GM18502 (cell line): ENCODE measurements at regions not wholly inside any gene's neighbourhood (a gene's known extent, or its start where the extent isn't known, plus 50 kb on each side); places are given as distances from the start of the nearest gene placed in this dataset.

Source experiments
- ATAC-seq: cut with Tn5 transposase; IDR thresholded peaks from one replicate; pipeline ENCODE4 v1.9.1; 2021; ENCODE audit warnings: mild to moderate bottlenecking; ENCODE audit not compliant: unreplicated experiment, poor library complexity

DNA sequence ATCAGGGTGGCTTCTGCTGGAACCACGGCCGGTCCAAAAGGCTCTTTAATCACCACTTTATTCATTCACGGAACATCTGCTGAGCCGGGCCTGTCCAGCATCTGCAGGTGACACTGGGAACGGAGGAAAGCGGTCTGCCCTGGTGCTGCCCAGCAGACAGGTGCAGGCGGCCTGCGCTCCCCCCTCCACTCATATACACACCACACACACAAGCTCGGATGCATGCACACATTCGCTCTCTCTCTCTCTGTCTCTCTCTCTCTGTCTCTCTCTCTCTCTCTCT is 736.9 kb downstream of the BRD1 start:
- no peak for ATAC-seq

DNA sequence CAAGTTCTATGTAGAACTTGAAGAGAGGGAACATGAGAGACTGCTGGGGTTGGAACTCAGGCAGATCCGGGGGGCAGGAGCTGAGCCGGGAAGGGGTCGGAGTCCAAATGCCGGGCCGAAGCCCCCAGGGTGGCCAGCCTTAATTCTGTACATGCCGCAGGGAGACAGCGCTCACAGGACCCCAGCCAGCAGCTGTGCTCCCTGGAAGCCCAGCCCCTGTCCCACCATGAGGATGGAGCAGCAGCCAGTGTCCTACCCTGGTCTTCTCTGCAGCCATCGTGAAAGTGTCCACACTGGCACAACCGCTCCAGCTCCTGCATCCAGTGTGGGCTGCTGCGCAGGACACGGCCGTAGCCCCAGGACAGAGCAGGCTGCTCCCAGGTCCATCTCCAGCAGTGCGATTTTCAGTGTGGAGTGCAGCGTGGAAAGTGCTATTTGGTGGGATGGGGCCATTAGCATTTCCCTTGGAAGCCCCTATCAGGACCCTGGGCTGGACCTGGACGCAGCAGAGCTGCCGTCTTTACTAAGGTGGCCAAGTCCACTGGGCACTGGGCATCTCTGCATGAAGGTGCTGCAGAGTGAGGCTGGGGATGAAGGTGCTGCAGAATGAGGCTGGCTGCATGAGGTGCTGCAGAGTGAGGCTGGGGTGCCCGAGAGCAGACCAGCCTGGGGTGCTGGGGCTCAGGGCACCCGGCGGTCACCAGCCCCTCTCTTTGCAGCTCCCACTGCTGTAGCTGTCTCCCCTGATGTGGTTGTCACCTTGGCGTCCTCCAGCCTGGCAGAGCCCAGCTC is 737.4 kb downstream of the BRD1 start:
- ATAC-seq: no peak

DNA sequence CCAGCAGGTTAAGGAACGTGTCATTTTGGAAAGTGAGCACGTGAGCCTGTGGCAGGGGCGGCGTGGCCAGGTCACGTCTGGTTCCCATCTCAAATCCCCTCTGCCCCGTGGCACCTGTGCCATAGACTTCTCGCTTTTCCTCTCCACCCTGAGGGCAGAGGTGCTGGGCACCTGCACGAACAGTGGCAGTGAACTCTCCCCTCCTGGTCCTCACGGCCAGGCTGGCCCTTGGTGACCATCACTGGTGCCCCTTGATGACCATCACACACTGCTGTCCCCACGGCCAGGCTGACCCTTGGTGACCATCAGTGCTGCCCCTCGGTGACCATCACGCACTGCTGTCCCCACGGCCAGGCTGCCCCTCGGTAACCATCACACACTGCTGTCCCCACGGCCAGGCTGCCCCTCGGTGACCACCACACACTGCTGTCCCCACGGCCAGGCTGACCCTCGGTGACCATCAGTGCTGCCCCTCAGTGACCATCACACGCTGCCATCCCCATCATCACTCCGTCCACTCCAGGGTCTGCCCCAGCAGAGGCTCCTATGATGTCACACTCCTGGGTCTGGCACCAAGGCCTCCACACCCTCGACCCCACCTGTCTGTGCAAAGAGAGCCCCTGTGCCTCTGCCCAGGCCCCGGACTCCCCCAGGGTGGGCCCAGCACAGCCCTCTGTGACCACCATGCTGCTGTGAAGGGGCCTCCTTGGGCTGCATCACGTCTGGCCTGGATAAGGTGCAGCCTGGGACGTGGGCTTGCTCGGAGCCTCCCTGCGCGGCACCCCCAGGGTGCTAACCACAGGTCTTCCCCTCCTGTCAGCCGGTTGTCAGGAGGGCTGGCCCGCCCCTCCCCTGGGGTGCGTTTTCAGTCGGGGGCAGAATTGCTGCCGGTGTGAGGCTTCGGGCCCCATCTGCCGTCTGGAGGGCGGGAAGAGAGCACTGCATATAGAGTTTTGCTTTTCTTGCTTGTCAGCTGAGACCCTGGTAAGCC is 738.6 kb downstream of the BRD1 start:
- ATAC-seq: no peak

DNA sequence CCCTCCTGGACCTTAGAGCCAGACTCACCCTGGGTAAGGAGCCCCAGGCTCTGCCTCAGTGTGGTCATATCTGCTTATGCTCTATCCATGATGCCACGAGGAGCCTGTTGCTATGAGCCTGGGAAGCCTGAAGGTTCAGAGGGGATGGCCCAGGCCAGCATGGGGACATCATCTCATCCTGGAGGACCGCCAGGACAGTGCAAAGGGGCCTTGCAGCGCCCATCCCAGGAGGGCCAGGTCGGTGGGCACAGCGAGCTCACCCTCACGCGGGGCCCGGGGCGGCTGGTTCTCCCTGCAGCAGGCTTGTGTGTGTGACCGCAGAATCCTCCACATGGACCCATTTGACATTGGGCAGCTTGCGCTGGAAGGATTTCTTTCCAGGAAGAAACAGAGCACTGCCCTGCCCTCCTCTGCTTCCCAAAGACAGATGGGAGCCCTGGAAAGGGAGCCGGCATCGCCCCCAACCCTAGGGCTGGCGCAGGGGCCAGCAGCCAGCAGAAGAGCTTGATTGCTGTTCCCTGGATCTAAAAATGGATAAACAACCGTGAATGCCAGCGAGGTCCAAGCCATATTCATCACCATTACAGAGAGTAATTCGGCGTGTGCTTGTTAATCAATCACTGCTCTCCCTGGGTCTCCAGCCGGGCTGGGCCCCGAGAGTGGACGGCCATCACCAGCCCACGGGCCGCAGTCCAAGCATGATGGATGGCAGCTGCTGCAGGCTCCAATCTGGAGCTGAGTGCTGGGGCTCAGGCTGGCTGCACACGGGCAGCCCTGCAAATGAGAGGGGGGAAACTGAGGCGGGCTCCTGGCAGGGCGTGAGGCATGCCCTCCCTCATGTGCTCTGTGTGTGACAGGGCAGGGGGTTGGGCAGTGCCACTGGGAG is 739.7 kb downstream of the BRD1 start:
- no peak for ATAC-seq

DNA sequence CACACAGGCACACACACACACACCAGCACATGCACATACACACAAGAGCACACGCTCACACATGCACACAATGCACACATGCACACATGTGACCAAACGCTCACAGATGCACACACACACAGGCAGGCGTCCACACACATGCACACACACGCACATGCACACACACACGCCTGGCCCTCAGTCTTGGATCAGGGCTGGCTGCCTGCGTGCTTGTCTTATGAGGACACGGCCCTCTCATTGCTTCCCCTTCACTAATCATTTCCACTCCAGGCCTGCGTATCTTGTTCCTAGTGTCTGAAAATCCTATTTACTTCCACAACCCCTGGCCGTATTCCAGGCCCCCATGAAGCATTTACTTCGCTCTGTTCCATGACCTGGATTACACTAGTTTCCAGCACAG is 740.5 kb downstream of the BRD1 start:
- no peak for ATAC-seq

DNA sequence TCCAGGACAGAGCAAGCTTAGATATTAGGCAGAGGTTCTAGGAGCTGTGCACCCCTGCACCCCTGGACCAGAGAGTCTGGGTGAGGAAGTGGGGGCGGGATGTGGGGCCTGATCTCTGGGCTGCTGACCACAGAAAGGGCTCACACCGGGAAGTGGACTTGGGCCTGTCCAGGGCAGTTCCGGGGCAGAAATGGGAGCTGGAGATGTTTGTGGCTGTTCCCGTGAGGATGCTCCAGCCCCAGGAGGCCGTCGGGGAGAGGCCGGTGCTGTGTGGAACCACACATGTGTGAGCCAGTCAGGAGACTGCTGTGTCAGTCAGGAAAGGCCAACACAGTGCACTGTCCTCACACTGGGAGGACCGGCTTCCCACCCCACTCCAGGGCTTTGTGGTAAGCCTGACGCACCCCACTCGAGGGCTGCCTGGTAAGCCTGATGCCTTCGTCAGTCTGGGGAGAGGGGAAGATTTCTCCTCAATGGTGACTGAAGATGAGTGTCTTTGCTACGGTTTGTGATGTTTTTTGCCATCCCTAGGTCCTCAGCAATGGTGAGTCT is 741.0 kb downstream of the BRD1 start:
- ATAC-seq: no peak

DNA sequence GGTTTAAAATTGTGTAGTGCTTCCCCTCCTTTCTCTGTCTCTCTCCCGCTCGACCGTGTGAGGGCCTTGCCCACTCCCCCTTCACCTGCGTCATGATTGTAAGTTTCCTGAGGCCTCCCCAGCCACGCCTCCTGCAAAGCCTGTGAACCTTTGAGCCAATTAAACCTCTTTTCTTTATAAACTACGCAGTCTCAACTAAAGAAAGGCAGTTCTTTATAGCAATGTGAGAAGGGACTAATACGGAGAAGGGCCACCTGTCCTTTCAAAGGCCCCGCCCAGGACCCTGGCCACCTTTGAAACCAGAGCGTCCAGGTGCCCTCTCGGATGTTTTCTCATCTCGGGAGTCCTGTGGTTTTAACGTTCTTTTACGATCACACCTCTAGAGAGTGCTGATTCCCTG is 741.5 kb downstream of the BRD1 start:
- ATAC-seq: no peak

DNA sequence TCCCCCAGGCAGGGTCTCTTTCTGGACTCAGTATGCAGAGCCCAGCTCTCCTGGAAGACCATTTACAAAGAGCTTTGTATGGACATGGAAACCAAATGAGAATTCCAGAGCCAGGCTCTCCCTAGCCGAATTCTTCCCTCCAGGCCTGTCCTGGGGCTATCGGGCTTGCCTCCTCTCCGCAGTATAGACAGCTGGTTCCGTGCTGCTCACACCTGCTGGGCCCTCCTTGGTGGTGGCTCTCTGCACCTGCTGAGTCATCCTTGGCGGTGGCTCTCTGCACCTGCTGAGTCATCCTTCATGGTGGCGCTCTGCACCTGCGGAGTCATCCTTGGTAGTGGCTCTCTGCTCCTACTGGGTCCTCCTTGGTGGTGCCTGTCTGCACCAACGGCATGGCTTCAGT is 743.5 kb downstream of the BRD1 start:
- no peak for ATAC-seq

DNA sequence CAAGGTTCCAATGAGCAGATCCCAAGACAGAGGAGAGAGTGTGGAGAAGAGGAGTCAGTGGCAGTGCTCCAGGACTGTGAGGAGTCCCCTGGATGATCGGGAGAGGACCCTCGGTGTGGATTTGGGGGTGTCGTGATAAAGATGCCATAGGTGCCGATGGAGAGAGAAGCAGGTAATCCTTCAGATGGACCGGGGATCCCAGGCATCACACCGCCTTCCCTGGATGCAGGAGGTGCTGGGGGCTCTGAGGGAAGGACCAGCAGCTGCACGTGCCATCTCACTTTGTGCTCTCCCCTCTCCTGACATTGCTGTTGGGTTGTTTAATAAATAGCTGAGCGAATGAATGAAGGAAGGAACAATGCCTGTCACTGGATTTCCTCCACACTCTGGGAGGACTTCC is 744.1 kb downstream of the BRD1 start:
- no peak for ATAC-seq

DNA sequence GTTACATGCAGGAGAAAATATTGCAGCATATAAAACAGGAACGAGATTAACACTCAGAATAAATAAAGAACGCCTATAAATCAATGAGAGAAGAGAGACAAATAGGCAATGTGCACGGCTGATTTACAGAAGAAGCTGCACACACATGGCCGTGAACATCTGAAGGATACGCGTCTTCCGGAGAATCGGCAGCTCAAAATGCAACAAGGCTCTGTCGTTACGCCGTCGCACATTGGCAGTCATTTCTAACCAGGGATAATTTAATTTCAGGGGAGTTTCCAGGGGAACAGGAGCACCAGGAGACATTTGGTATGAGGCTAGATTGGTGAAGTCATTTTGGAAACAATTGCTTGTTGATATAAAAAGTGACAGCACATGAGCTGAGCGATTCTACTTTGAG is 745.2 kb downstream of the BRD1 start:
- ATAC-seq: no peak

DNA sequence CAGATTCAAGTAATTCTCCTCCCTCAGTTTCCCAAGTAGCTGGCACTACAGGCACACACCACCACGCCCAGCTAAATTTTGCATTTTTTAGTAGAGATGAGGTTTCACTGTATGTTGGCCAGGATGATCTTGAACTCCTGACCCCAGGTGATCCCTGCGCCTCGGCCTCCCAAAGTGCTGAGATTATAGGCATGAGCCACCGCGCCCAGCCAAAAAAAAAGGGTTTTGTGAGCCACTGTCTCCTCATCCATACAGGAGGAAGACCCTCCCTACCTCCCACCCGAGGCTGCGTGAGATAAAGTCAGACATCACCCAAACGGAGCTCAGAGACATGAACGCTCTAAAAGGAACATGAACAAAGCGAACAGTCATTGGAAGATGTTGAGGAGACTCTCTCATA is 745.7 kb downstream of the BRD1 start:
- no peak for ATAC-seq

DNA sequence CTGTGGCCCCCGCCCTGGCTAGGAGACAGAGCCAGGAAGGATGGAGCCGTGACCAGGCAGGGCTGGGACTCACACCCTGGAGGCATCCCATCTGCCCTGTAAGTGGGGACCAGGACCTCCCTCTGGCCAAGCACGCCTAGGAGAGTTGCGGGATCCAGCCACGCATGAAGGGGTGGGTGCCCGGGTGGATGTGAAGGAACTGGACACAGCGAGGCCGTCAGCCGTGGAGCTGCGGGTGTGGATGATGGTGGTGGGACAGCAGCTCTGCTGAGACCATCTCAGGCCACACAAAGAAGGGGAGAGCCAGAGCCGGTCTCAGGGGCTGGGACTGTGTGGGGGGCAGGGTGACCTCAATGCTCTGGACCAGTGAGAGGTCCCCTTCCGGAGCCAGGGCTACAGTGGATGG is 746.4 kb downstream of the BRD1 start:
- ATAC-seq: no peak

DNA sequence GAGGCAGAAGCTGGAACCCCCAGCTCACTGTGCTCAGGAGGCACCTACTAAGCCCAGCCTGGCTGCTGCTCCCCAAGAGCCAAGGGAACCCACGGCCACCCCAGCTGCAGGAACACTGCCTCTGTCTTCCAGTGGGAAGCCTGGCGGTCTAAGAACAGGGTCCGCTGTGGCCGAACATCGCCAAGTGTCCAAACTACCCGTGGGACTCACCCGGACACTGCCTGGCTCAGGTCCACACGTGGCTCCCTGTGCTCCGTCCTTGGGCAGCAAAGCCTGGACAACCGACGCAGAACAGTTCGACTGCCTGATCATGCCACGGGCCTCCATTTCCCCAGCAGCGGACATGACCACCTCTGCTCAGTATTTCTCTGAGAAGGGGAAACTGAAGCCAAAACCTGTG is 747.0 kb downstream of the BRD1 start:
- no peak for ATAC-seq

DNA sequence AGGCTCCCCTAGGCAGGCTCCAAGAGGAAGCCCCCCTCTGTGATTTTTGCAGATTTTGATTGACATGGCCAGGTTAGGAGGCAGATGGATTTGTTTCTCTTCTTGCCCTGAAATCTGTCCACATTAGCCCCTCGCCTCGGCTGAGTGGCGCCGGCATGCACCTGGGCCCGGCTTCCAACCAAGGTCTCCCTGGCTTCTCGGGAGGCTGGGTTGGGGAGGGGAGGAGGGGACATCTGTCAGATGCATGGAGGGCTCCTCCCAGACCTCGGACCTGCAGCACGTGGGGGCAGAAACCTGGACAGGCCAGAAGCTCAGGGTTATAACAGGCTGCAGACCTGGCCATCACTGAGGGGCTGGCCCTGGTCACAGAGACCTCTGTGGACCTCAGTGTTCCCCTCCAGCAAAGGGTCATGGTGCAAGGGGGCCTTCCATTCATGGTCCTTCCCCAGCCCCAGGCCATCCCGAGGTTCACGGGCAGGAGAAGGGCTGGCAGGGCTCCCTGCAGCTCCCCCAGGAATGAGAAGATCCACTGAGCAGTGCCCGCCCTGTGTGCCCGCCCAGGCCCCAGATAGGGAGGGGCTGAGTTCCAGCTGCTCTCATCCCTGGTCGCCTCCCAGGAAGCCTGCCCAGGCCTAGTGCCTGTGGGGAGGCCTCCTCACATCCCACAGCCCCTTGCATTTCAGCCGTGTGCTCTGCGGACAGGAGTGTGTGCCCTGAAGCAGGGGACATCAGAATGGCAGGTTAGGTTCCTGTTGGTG is 747.8 kb downstream of the BRD1 start:
- no peak for ATAC-seq

DNA sequence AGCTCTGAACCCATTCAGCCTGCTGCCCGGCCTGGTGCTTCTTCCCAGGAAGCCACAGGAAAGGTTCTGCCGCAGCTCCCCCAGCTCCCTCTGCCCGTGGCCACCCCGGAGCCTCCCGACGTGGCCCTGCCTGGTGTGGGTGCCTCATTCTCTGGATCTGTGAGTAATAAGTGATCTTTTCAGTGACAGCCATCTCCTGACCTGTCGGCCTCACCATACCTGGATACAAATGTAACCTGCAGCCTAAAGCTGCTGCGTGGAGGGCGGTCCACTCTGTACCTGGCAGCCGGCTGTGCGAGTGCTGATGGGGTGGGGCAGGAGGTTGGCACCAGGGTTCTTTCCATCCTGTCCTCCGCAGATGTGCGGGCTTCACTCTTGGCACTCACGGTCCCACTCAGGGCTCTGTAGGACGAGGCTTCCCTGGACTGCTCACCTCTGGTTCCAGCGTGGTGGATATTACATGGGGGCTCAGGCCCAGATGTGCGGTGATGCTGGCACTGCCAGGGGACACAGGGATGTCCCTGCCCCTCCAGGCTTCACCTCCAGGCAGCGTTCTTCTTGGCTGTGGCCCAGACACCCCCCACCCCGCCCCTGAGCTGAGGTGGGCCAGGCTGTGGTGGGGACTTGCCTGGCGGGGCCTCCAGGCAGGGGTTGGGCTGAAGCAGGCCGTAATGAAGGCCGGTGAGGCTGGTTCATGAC is 748.5 kb downstream of the BRD1 start:
- ATAC-seq: no peak

DNA sequence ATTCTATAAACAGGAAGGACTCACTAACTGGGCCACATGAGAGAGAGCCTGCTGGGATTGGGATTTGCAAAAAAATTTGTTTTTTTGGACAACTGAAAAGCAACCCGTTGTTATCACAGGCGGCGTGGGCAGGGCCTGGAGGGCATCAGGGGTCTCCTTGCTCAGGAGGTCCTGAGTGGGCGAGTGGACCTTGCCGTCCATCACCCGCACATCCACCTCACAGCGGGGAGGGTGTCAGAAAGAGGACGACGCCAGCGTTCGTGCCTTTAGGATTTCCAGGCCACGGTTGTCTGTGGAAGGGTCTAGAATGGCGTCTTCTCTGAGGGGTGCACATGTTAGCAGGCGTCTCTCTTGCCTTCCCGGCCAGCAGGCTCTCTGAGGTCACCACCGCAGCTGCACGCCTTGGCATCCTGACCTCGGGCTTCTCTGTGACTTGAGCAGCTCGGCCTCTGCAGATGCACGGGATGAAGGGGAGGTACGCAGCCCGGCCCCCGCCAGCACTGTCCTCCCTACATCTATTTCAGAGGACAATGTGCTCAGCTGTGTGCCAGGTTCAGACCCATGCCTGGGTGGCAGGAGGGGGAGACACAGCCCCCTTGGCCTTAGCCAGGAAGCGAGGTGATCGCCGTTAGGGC is 749.5 kb downstream of the BRD1 start:
- no peak for ATAC-seq

DNA sequence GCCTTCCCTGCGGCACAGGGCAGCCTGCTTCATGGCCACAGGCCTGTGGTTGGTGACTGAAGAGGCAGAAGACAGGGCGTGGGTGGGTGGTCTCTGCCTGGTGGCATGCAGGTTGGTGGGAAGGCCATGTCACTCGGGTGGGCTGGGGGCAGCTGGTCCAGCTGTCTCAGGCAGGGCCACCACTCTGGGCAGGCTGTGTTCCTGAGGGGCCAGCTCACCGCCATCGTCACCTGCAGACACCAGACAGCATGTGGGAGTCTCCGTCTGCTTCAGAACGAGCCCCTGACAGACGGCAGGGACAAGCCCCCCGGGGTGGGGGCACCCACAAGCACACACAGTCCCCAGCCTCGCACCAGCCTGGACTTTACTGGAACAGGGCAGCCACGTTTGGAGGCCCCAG is 750.1 kb downstream of the BRD1 start:
- ATAC-seq: no peak

DNA sequence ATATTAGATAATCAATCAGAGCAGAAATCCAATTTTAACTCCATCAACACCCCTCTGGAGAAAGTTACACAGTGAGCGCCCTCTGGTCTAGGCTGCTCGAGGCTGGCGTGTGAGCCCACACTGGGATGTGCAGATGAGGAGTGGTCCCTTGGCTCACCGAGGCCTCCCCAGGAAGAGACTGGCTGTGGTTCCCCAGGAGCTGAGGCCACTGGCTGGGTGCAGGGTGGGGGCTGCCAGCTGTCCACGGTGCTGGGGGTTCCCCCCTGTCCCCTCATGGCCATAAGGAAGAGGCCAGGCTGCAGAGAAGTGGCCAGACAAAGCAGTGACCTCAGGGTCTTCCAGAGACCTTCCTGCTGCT is 750.7 kb downstream of the BRD1 start:
- no peak for ATAC-seq
